Osteoblast (primary cell): ENCODE measurements at regions not wholly inside any gene's neighbourhood (a gene's known extent, or its start where the extent isn't known, plus 50 kb on each side); places are given as distances from the start of the nearest gene placed in this dataset.

Experiments used
- DNase-seq: peaks from one replicate; pipeline ENCODE4 v3.0.0; 2011; ENCODE audit warnings: low spot score, mixed read lengths; ENCODE audit not compliant: insufficient read length; ENCODE audit errors: missing footprints
- H2AFZ ChIP-seq: 2 replicates; pipeline ENCODE4 v1.6.0; 2011; ENCODE audit warnings: mild to moderate bottlenecking, low read length
- H3K27ac ChIP-seq: 2 replicates; pipeline ENCODE4 v1.5.1; 2011; ENCODE audit warnings: mild to moderate bottlenecking, low read depth, low read length, moderate library complexity
- H3K27me3 ChIP-seq: 2 replicates; pipeline ENCODE4 v1.6.0; 2012; ENCODE audit warnings: mild to moderate bottlenecking, control low read depth, inconsistent platforms, low read length, moderate library complexity; ENCODE audit not compliant: insufficient read depth
- H3K36me3 ChIP-seq: 2 replicates; pipeline ENCODE4 v1.5.1; 2011; ENCODE audit warnings: mild to moderate bottlenecking, low read length, control low read depth, moderate library complexity; ENCODE audit not compliant: insufficient read depth
- H3K4me1 ChIP-seq: 2 replicates; pipeline ENCODE4 v1.5.1; 2011; ENCODE audit warnings: mild to moderate bottlenecking, low read length, control low read depth, moderate library complexity; ENCODE audit not compliant: insufficient read depth
- H3K4me2 ChIP-seq: 2 replicates; pipeline ENCODE4 v1.6.0; 2011; ENCODE audit warnings: mild to moderate bottlenecking, low read length; ENCODE audit not compliant: insufficient read depth
- H3K4me3 ChIP-seq: fragments of 200-600 bp; sonication (generic); 3 replicates; pipeline ENCODE4 v1.5.1; 2012; ENCODE audit warnings: mild to moderate bottlenecking, low read length, inconsistent platforms; ENCODE audit not compliant: insufficient read depth
- H3K79me2 ChIP-seq: 2 replicates; pipeline ENCODE4 v1.6.0; 2012; ENCODE audit warnings: mild to moderate bottlenecking, low read length, control low read depth, inconsistent platforms; ENCODE audit not compliant: insufficient read depth
- H3K9me3 ChIP-seq: 2 replicates; pipeline ENCODE4 v1.5.1; 2011; ENCODE audit warnings: low read depth, low read length, control low read depth
- H4K20me1 ChIP-seq: 2 replicates; pipeline ENCODE4 v1.6.0; 2012; ENCODE audit warnings: mild to moderate bottlenecking, low read length, control low read depth; ENCODE audit not compliant: insufficient read depth
- CTCF ChIP-seq: IDR thresholded peaks from 2 replicates; pipeline ENCODE4 v1.5.1; 2011; ENCODE audit warnings: mild to moderate bottlenecking, low read depth, low read length, moderate library complexity; ENCODE audit errors: extremely low read depth

DNA sequence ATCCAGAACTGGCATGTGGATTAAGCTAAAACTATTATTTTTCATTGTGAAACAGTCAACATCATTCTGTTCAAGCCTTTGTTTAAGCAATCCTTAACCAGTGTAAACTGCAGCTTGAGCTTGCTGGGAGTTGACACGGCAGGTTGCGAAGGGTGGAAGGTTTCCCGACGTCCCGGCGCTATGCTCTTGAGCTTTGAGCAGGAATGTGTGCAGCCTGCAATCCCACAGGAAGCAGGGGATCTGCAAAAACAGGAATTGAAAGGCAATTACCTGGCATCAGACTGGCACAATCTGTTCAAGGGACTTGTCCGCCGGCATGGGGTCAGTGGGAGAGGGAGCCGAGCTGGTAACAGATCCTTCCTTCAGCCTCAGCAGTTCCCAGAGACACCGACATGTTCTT is 586.7 kb upstream of the SGCG start:
- H3K36me3 ChIP-seq: no peaks in the 10 kb centered on the region
- H3K4me1 ChIP-seq: no peaks in the 10 kb centered on the region
- H3K4me2 ChIP-seq: no peak overlapping the region
- no peaks in the 10 kb centered on the region for H3K27me3 ChIP-seq
- no peak overlapping the region for H3K27ac ChIP-seq
- peaks cover 3% of the 10 kb centered on the region for H3K9me3 ChIP-seq
- no peak for DNase-seq
- no peaks in the 10 kb centered on the region for H3K79me2 ChIP-seq
- H4K20me1 ChIP-seq: no peaks in the 10 kb centered on the region
- no peak overlapping the region for H3K4me3 ChIP-seq
- no peak overlapping the region for H2AFZ ChIP-seq
- no peak for TF ChIP-seq CTCF

GRCh38 chr13:22596171-22596863 is 584.5 kb upstream of the SGCG start:
- no peak for DNase-seq
- Histone ChIP-seq H3K27ac (no peak overlapping the region), H3K4me3 (no peak overlapping the region), H2AFZ (no peak overlapping the region), H4K20me1 (no peaks in the 10 kb centered on the region), H3K36me3 (no peaks in the 10 kb centered on the region), H3K9me3 (peaks cover 3% of the 10 kb centered on the region), H3K4me1 (no peaks in the 10 kb centered on the region), H3K4me2 (no peak overlapping the region), H3K79me2 (no peaks in the 10 kb centered on the region), H3K27me3 (no peaks in the 10 kb centered on the region)
- TF ChIP-seq CTCF: no peak

DNA sequence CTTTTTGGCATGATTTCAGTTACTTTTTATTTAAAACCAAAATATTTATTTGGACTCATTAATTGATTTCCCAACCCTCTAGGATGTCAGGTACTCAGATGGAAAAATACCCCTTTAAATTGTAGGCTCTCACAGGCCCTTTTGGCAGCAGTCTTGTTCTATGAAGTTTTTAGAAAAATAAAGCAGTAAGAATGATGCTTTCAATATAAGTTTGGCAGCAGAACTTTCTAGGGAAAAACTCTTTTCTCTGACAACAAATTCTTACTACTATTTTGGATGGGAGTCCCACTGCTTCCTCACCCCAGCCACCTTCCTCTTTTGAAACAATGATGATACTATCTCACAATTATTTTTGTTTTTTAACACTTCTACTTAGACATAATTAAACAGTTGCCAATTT is 581.6 kb upstream of the SGCG start:
- Histone ChIP-seq H3K79me2 (no peaks in the 10 kb centered on the region), H3K4me2 (no peak overlapping the region), H3K4me1 (no peaks in the 10 kb centered on the region), H3K27me3 (no peaks in the 10 kb centered on the region), H3K9me3 (peaks cover 2% of the 10 kb centered on the region), H3K27ac (no peak overlapping the region), H3K4me3 (no peak overlapping the region), H3K36me3 (no peaks in the 10 kb centered on the region), H2AFZ (no peak overlapping the region), H4K20me1 (no peaks in the 10 kb centered on the region)
- DNase-seq: no peak
- no peak for TF ChIP-seq CTCF

- no peak for TF ChIP-seq CTCF
- Histone ChIP-seq H3K4me3 (no peak overlapping the region), H3K4me1 (no peaks in the 10 kb centered on the region), H3K27me3 (no peaks in the 10 kb centered on the region), H3K9me3 (peaks cover 3% of the 10 kb centered on the region), H2AFZ (no peak overlapping the region), H3K4me2 (no peak overlapping the region), H3K79me2 (no peaks in the 10 kb centered on the region), H4K20me1 (no peaks in the 10 kb centered on the region), H3K27ac (no peak overlapping the region), H3K36me3 (no peaks in the 10 kb centered on the region)
- no peak for DNase-seq
These were observed 562.8 kb upstream of the SGCG start for GRCh38 chr13:22618002-22618401.
